HG03520 (cell line): ENCODE measurements at regions not wholly inside any gene's neighbourhood (a gene's known extent, or its start where the extent isn't known, plus 50 kb on each side); places are given as distances from the start of the nearest gene placed in this dataset.
"Not testable (repeated sequence)": the region's sequence is repeated elsewhere in the genome, so short reads cannot be mapped to it uniquely, and the experiment has no call there.

ENCODE experiments used
- ATAC-seq: cut with Tn5 transposase; IDR thresholded peaks from one replicate; pipeline ENCODE4 v1.9.1; 2021; ENCODE audit warnings: mild to moderate bottlenecking, moderate library complexity; ENCODE audit not compliant: unreplicated experiment

DNA sequence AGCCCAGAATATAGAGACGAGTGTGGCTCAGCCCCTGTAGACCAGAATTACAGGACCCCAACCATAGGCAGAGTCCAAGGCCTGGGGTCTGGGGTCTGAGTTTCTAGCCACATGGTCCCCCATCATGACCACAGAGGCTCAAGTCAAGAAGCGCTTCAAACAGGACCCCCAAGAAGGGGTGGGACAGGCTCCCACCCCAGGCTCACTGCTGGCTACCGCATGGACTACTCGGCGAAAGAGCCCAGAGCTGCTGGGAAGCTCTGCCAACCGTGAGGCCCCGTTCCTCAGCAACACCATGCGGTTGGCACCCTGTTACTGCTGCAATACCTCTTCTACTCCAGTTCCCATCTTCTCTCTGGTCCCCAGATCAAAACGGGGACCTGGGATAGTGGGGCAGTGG, 254.8 kb downstream of the TEX29 start:
- no peak for ATAC-seq

DNA sequence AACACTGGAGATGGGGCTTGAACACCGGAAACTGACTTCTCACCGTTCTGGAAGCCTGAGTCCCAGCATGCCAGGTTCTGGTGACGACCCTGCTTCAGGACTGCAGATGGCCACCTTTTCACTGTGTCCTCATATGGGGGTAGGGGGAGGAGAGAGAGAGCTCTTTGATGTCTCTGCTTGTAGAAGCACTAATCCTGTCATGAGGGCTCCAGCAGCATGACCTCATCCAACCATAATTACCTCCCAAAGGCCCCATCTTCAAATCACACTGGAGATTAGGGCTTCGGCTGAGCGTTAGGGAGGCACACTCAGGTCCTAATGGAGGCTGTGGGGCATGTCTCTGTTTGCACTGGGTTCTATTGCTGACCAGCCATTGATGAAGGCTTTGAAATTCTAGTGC, 255.3 kb downstream of the TEX29 start:
- no peak for ATAC-seq

DNA sequence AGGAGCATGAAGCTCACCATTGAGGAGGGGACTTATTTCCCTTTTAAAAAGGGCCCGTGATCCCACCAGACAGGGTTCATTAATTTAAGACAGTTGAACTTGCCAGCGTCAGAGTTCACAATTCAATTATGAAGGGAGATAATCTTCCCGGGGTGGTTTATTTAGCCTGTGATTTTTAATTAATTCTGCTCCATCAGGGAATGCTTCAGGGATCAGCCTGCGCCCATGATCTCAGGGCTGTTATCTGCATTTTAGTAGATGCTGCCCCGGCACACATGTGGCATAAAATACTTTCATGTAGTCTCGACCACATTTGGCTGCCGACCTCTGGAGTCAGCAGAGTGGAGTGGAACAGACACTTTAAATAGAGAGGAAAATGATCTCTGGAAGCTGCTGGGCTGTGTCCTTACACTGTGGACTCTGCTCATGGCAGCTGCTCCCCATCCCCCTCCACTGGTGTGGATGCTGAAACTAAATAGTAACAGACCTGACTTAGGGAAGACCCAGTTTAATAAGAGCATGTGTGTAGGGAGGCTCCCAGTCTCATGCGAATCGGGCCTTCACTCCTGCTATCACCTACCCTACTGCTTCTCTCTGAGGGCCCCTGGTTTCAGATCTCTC, 256.9 kb downstream of the TEX29 start:
- no peak for ATAC-seq

DNA sequence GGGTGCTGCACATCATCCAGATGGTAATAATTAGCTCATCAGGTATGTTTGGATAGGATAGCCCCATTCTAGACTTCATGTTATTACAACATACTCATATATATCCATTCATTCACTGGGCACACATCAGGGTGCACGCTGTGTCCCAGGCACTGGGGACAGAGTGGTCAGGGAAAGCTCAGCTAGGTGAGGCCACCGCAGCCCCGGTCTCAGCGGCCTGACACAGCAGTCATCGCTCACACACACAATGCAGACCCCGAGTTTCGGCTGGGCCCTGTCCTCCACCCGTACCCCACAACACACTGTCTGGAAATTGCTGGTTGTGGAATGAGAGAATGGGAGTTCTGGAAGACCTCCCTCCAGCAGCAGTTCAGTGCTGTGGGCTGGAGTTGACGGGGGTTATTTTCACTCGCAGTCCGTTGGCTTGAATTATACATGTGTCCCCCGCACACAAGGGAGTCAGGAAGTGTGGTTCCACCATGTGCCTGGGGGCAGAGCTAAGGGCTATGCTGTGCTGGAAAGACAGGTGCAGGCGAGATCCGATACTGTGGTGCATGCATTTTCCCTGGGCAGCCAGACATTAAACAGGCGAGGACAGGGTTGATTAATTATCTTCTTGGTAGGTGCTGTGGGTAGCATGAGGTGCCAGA, 257.6 kb downstream of the TEX29 start:
- no peak for ATAC-seq

DNA sequence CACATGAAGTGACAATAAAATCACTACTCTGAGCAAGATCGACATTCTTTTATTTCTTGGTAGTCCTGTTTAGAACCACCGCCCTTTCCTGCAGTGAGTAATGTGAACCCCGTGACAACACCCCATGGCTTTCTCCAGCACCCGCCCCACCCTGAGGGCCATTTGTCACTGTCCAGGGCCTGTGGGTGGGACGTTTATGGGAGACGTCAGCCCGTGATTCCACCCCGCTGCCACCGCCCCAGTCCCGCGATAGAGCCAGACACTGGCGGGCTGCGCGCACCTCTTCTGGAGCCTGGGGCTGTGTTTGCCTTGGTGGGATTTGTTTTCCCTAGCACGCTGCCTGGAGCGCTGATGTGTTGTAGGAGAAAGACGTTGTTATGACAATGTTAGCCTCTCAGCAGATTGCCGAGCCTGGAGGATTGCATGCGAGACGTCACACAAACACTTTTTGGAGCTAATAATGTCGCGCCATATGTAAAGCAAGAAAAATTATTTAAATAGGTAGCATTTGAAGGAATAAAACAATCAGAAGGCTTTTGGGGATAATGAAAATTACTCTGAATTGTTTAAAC, 263.7 kb downstream of the TEX29 start:
- ATAC-seq = no peak

DNA sequence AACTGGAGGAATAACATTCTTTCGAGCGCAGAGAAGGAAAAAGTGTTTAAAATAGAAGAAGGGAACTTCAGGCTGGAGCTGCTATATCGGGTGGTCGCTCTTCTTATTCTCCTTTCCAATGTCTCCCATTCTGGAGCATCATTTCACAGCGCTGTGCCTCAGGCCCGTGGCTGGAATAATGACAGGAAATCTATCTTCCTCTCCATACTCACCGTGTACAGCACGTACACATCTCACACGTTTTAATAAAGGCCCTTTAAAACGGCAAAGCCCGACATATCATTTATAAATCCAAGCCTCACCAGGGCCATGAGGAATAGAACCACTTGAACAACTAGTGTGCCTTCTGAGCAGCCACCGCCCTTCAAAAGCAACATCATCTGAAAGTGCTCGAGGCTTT, 264.4 kb downstream of the TEX29 start:
- ATAC-seq = no peak

DNA sequence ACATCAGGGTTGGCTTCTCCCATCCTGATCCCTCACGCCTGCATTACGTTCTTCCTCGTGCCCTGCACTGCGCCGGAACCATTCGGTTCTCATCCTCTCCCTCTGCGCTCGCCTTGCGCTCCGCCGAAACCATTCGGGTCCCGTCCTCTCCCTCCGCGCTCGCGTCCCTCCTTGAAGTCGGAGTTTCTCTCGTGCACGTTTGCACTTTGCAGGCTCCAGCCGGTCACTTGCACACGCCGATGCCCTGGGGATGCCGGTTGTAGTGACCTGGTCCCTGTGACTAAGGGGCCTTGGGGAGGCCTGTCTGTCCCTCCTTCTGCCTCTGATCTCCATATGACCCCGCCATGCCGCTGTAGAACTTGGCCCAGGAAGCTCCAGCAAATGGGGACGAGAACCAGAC, 265.8 kb downstream of the TEX29 start:
- no peak for ATAC-seq

DNA sequence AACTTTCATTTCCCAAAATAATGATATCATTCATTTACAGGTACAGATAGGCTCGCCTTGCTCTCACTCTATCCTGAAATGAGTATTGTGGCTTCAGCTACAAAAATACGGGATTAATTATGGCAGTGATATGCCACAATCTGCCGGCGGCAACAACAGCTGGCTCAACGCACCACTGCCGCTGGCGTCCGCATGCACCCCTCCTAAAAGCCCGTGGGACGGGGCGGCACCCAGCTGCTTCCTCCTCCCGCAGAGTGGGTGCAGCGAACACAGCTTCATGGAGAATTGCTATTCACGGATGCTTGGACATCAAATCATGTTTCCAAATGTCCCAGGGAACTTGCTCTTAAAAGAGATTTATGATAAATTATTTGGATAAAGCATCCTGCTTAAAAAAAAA, 266.8 kb downstream of the TEX29 start:
- no peak for ATAC-seq

DNA sequence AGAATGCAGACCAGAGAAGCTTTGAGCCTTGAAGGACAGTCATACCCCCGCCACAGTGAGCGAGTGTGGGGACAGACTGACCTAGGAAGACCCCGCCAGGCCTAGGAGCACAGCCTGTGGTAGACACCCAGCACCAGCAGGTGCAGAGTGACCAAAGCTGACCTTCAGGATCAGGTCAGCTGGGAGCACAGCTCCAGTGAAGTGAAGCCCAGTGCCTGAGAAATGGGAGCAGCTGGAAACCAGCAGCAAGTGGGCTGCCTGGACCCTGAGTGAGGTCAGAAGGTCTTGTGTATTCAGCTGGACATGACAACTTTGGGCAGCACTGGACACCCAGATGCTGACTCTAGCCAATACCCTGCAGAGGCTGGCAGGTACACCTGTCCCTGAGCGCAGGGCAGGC, 268.9 kb downstream of the TEX29 start:
- no peak for ATAC-seq

DNA sequence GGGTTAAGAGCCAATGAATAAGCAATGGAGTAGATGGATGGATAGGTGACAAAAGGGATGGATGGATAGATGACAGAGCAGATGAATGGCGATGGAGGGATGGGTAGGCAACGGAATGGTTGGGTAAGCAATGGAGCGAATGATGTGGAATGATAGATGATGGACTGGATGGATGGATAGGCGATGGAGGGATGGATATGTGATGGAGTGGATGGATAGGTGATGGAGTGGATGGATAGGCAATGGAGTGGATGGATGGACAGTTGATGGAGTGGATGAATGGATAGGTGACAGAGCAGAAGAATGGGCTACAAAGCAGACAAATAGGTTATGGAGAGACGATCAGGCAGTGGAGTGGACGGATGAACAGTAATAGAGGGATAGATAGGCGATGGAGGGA, 269.6 kb downstream of the TEX29 start:
- no peak for ATAC-seq

DNA sequence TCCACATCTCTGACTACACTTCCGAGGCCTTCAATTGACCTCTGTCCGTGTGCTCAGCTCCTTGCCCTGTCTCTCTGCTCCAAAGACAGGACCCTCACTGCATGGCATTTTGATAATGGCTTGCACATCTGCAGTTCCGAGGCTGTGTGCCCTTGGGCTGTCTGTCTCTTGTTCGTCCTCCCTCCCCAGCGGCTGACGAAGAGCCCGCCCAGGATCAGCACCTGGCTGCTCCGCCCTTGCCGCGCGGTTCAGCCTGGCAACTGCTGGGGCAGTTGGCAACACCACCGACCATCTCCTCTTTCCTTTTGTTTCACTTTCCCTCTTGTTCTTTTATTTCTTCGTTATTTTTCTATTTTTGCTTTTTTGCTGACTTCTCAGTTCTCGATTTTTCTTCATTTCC, 270.4 kb downstream of the TEX29 start:
- no peak for ATAC-seq

DNA sequence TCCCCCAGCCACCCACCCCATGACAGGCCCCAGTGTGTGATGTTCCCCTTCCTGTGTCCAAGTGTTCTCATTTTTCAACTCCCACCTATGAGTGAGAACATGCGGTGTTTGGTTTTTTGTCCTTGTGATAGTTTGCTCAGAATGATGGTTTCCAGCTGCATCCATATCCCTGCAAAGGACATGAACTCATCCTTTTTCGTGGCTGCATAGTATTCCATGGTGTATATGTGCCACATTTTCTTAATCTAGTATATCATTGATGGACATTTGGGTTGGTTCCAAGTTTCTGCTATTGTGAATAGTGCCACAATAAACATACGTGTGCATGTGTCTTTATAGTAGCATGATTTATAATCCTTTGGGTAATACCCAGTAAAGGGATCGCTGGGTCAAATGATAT, 273.0 kb downstream of the TEX29 start:
- ATAC-seq = not testable (repeated sequence)

DNA sequence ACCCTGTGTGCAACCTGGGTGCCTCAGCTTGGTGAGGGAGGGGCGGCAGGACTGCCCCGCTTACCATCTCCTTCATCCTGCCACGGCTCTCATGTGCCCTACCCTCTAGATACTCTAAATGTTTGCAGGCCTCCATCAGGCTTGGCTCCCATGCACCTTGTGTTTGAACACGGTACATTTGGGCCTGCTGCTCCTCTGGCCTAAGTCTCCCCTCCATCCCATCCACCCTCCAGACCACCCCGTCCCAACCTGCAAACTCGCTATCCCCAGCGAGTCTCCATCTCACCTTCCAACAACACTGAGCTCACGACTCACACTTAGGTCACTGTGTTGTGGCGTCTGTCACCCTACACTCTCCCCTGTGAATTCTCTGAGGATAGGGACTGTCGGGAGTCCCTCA, 274.2 kb downstream of the TEX29 start:
- no peak for ATAC-seq

DNA sequence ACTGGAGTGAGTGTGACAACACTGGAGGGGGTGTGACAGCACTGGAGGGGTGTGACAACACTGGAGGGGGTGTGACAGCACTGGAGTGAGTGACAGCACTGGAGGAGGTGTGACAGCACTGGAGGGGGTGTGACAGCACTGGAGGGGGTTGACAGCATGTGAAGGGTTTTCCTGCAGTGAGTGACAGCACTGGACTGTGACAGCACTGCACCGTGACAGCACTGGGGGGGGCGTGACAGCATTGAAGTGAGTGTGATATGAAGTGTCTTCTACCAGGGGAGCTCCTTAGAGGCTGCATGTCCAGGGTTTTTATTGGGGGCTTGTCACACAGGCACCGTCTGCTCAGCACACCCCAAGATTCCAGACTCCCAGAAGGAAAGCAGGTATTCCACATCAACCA, 274.8 kb downstream of the TEX29 start:
- no peak for ATAC-seq

DNA sequence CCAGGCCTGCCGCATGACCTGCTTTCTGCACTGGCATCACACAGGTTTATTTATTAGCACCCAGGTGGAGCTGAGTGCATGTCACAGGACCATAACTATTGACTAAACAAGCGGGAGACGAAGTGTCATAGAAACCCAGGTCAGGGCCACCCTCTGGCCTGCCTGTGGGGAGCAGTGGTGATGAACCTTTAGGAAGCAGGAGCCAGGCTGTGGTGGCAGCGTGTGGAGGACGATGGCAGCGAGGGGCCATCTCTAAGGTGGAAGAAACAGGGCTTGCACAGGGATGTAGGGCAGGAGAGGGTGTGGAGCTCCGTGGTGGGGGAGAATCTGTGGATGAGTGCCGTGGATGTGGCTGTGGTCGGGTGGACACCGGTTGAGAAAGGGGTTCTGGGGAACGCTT, 275.3 kb downstream of the TEX29 start:
- no peak for ATAC-seq

DNA sequence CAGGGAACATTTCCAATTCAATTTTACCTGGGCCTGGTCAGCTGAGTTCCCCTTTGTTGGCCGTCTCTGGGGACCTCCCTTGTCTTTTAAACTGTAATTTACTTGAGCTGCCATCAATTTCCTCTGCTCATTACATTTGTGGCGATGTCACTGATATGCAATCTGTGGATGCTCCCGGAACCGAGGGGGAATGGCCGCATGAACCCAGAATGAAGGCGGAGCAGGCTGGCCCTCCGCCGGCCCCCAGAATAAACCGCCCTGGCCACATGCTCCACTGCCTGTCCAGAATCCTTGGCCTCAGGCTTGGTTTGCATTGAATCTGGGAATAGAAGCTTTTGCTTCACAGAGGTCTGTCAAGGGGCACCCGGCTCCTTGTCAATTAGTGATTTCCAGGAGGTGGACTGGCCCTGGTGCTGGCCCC, 276.8 kb downstream of the TEX29 start:
- no peak for ATAC-seq

DNA sequence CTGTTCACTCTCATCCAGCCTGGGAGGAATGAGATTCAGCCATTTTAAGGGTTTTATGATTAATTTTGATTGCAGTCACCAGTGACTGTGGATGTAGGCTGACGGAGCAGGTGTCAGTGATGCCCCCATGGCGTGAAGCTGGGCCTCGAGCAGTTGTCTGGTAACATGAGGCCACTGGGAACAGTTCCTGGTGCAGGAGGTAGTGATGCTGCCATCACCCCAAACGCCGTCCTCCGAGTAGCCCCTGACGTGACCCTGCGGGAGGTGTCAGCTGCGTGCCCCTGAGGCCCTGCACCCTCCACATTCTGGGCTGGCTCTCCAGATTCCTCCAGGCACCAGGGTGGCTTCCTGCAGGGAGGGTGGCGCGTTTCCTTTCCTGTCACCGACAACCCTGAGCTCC, 277.2 kb downstream of the TEX29 start:
- ATAC-seq = no peak

DNA sequence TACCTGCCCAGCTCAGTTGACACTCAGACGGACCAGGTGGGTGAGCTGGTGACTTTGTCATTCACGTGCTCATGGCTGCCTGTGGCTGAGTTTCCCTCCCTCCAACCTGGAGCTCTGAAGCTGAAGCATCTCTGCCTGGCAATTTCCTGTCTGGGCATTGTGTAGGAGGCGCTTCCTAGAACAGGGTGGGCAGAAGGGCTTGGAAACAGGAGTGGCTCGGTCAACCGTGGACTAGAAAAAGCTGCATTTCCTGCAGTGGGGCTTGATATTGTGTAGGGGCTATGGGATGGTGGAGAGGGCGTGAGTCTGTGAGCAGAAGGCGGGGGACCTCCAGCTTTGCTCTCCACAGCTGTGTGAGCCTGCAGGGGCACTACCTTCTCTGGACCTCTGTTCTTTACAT, 278.3 kb downstream of the TEX29 start:
- ATAC-seq = no peak

DNA sequence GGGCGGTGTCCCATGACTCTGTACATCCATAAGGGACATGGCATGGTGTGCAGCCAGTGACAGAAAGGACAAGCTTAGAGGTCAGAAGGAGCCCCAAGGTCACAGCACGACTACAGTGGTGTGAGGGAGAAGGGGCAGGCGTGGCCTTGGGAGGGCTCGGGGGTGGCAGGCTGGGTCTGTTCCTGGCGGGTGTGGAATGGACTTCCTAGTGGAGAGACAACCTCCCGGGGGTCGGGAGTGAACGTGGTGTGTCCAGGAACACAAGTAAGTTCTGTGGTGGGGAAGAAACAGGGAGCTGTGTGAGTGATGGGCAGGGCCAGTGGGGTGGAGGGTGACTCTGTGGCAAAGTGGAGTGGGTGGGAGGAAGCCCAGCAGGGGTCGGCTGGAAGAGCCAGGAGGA, 279.3 kb downstream of the TEX29 start:
- ATAC-seq = no peak

DNA sequence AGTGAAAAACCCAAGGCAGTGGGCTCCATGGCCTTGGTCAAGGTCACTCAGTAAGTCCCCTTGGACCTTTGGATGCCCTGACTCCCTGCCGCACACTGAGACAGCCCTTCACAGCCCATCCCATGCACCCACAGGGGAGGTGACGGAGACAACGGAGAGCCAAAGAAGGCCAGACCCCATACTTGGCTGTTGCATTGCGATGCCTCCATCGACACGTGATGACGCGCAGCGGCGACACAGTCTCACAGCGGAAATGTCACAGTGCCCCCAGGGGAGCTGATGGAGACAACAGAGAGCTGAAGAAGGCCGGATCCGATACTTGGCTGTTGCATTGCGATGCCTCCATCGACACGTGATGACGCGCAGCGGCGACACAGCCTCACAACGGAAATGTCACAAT, 282.4 kb downstream of the TEX29 start:
- no peak for ATAC-seq

DNA sequence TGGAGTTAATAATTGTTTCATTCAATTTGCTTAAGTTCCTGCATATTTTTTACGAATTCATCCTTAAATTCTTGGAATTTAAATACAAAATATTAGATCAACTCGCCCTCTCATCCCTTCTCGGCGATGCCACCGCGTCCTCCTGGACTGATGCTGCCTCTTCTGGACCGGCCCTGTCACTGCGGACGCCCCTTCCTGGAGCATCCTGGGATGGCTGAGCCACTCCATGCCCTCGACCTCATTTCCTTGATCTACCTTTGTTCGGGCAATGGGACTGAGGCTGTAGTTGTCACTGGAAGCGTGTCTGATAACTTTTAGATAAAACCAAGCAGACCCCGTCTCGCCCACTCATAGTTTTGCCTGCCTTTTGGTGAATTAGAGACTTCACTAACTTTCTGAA, 283.7 kb downstream of the TEX29 start:
- no peak for ATAC-seq

DNA sequence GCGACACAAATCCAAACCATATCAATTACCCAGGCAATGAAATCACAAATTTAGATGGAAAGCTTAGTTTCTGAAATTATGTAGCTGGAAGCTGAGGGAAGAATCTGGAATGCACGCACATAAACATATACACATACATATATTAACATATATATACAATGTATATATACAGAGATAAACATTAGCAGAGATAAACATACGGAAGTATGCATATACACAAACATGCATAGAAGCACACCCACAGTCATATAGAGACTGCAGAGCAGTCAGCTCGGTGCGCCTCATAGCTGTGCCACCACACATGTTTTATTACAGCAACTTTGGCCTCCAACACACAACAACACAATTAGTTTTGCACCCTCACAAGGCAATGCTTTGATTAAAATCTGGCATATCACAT, 288.1 kb downstream of the TEX29 start:
- ATAC-seq = no peak

DNA sequence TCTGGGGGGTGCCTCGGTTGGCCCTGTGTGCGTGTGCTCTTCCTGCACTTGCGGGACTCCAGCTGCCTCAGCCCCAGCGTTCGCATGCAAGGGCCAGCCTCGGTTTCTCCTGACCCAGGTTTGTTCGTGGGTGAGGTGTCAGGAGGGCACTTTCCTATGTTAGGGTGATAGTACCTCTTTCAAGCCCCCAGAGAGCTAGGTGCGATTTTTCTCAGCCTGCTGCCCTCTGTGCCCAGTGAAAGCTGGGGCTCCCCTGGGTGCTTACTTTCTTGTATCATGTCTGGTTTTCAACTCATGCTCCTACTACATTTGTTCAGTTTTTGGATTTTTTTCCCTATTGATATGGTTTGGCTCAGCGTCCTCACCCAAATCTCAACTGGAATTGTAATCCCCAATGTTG, 289.2 kb downstream of the TEX29 start:
- no peak for ATAC-seq
